Immature natural killer cell (primary cell): ENCODE measurements at regions not wholly inside any gene's neighbourhood (a gene's known extent, or its start where the extent isn't known, plus 50 kb on each side); places are given as distances from the start of the nearest gene placed in this dataset.
"Not testable (repeated sequence)": the region's sequence is repeated elsewhere in the genome, so short reads cannot be mapped to it uniquely, and the experiment has no call there.

Experiments
- DNase-seq, 3 donors: peaks; one replicate each; pipeline ENCODE4 v3.0.0; 2022; ENCODE audit warnings: mixed read lengths in 1 of 3
- H3K27ac Mint-ChIP-seq, 6 donors: one replicate each; pipeline ENCODE4 v1.8.0; 2020; ENCODE audit warnings: mixed read lengths in 6 of 6, mild to moderate bottlenecking in 5 of 6, inconsistent platforms in 4 of 6, moderate library complexity in 3 of 6
- H3K27me3 Mint-ChIP-seq, 3 donors: one replicate each; pipeline ENCODE4 v1.8.0; 2020 to 2021; ENCODE audit warnings: low read depth in 3 of 3, mild to moderate bottlenecking in 3 of 3, mixed read lengths in 3 of 3, moderate library complexity in 3 of 3, inconsistent platforms in 1 of 3
- H3K36me3 Mint-ChIP-seq, 3 donors: one replicate each; pipeline ENCODE4 v1.8.0; 2020; ENCODE audit warnings: mixed read lengths in 3 of 3, inconsistent platforms in 2 of 3, mild to moderate bottlenecking in 2 of 3
- H3K4me1 Mint-ChIP-seq, 2 donors: one replicate each; pipeline ENCODE4 v1.8.0; 2020; ENCODE audit warnings: inconsistent platforms in 2 of 2, mild to moderate bottlenecking in 2 of 2, mixed read lengths in 2 of 2, moderate library complexity in 1 of 2
- H3K4me3 Mint-ChIP-seq, 5 donors: one replicate each; pipeline ENCODE4 v1.8.0; 2020; ENCODE audit warnings: mild to moderate bottlenecking in 5 of 5, mixed read lengths in 5 of 5, inconsistent platforms in 3 of 5, moderate library complexity in 3 of 5
- H3K9me3 Mint-ChIP-seq, 6 donors: one replicate each; pipeline ENCODE4 v1.8.0; 2020; ENCODE audit warnings: mild to moderate bottlenecking in 6 of 6, mixed read lengths in 6 of 6, inconsistent platforms in 4 of 6, moderate library complexity in 3 of 6

GRCh38 chr6:141890661-141891060, 242.1 kb upstream of the GJE1 start:
- Mint-ChIP-seq H3K4me3 (no peak overlapping the region), H3K36me3 (peaks cover 0 to 18% (median 3%) of the 10 kb centered on the region in 3 donors), H3K27ac (no peak overlapping the region), H3K9me3 (peaks cover 7 to 17% (median 14%) of the 10 kb centered on the region in 6 donors), H3K27me3 (peaks cover 0 to 1% (median 0%) of the 10 kb centered on the region in 3 donors), H3K4me1 (no peaks in the 10 kb centered on the region)
- no peak for DNase-seq

- Mint-ChIP-seq H3K9me3 (peaks cover 5 to 34% (median 17%) of the 10 kb centered on the region in 6 donors), H3K27ac (no peak overlapping the region), H3K36me3 (peaks cover 0 to 19% (median 6%) of the 10 kb centered on the region in 3 donors), H3K4me1 (no peaks in the 10 kb centered on the region), H3K27me3 (peaks cover 0 to 1% (median 0%) of the 10 kb centered on the region in 3 donors), H3K4me3 (no peak overlapping the region)
- DNase-seq: no peak
Measured at GRCh38 chr6:141884850-141885249, 247.9 kb upstream of the GJE1 start.

GRCh38 chr6:141878686-141879085, 254.0 kb upstream of the GJE1 start:
- H3K36me3 Mint-ChIP-seq: no peaks in the 10 kb centered on the region
- H3K4me1 Mint-ChIP-seq: no peaks in the 10 kb centered on the region
- no peaks in the 10 kb centered on the region for H3K27me3 Mint-ChIP-seq
- H3K27ac Mint-ChIP-seq: no peak overlapping the region
- DNase-seq: no peak
- peaks cover 0 to 13% (median 7%) of the 10 kb centered on the region in 6 donors for H3K9me3 Mint-ChIP-seq
- no peak overlapping the region for H3K4me3 Mint-ChIP-seq

GRCh38 chr6:141877275-141877983, 255.3 kb upstream of the GJE1 start:
- H3K36me3 Mint-ChIP-seq: peaks cover 0 to 3% (median 2%) of the 10 kb centered on the region in 3 donors

GRCh38 chr6:141874930-141875602, 257.7 kb upstream of the GJE1 start:
- Mint-ChIP-seq H3K4me1 (peaks cover 3 to 5% of the 10 kb centered on the region in 2 donors), H3K27me3 (no peaks in the 10 kb centered on the region), H3K4me3 (no peak overlapping the region), H3K27ac (no peak overlapping the region), H3K9me3 (peaks cover 0 to 8% (median under 1%) of the 10 kb centered on the region in 6 donors), H3K36me3 (peaks cover 0 to 6% (median 5%) of the 10 kb centered on the region in 3 donors)
- DNase-seq: no peak

More at GRCh38 chr6:141877275-141877983, 255.3 kb upstream of the GJE1 start:
- Mint-ChIP-seq H3K4me3 (no peak overlapping the region), H3K4me1 (no peaks in the 10 kb centered on the region), H3K9me3 (peaks cover 0 to 11% (median 3%) of the 10 kb centered on the region in 6 donors), H3K27ac (no peak overlapping the region), H3K27me3 (no peaks in the 10 kb centered on the region)
- no peak for DNase-seq

- not testable (repeated sequence) for H3K4me1 Mint-ChIP-seq, H3K4me3 Mint-ChIP-seq, H3K27ac Mint-ChIP-seq, H3K36me3 Mint-ChIP-seq, H3K9me3 Mint-ChIP-seq, DNase-seq, H3K27me3 Mint-ChIP-seq
Measured at GRCh38 chr6:141869509-141869908, 263.2 kb upstream of the GJE1 start.

GRCh38 chr6:141867767-141868166, 265.0 kb upstream of the GJE1 start:
- peaks cover 0 to 1% (median 0%) of the 10 kb centered on the region in 3 donors for H3K27me3 Mint-ChIP-seq
- H3K36me3 Mint-ChIP-seq: peaks cover 0 to 6% (median 5%) of the 10 kb centered on the region in 3 donors
- H3K27ac Mint-ChIP-seq: no peak overlapping the region
- H3K4me1 Mint-ChIP-seq: peaks cover 4 to 6% of the 10 kb centered on the region in 2 donors
- no peak for DNase-seq
- no peak overlapping the region for H3K4me3 Mint-ChIP-seq
- peaks cover 0 to 8% (median 0%) of the 10 kb centered on the region in 6 donors for H3K9me3 Mint-ChIP-seq

GRCh38 chr6:141866731-141867497, 265.8 kb upstream of the GJE1 start:
- no peak for DNase-seq
- Mint-ChIP-seq H3K9me3 (peaks cover 0 to 5% (median 0%) of the 10 kb centered on the region in 6 donors), H3K4me3 (no peak overlapping the region), H3K4me1 (peaks cover 4 to 6% of the 10 kb centered on the region in 2 donors), H3K27ac (no peak overlapping the region), H3K36me3 (peaks cover 0 to 2% (median 0%) of the 10 kb centered on the region in 3 donors), H3K27me3 (peaks cover 0 to 1% (median 0%) of the 10 kb centered on the region in 3 donors)

- Mint-ChIP-seq H3K4me1 (peaks cover 34% of the 10 kb centered on the region in 2 donors), H3K27me3 (peaks cover 0 to 4% (median 0%) of the 10 kb centered on the region in 3 donors), H3K36me3 (no peaks in the 10 kb centered on the region), H3K9me3 (peaks cover 0 to 7% (median under 1%) of the 10 kb centered on the region in 6 donors), H3K4me3 (no peak overlapping the region), H3K27ac (no peak overlapping the region)
- no peak for DNase-seq
Measured at GRCh38 chr6:141851063-141851462, 281.7 kb upstream of the GJE1 start.

GRCh38 chr6:141848029-141848890, 284.5 kb upstream of the GJE1 start:
- peak; percentile 58 to 67 (median 62) for DNase-seq
- peak overlapping the region; percentile 76 to 91 (median 87) for H3K27ac Mint-ChIP-seq
- H3K4me1 Mint-ChIP-seq: peaks cover 34 to 36% of the 10 kb centered on the region in 2 donors
- H3K4me3 Mint-ChIP-seq: peak overlapping the region; percentile 35 to 75 (median 61)
- H3K36me3 Mint-ChIP-seq: peaks cover 0 to 7% (median 0%) of the 10 kb centered on the region in 3 donors
- H3K27me3 Mint-ChIP-seq: peaks cover 0 to 4% (median 2%) of the 10 kb centered on the region in 3 donors
- H3K9me3 Mint-ChIP-seq: peaks cover 0 to 5% (median under 1%) of the 10 kb centered on the region in 6 donors

- H3K4me3 Mint-ChIP-seq: peak overlapping the region; percentile 34 to 56 (median 44)
- peaks cover 0 to 4% (median 2%) of the 10 kb centered on the region in 3 donors for H3K27me3 Mint-ChIP-seq
- peaks cover 0 to 5% (median 0%) of the 10 kb centered on the region in 6 donors for H3K9me3 Mint-ChIP-seq
- peak overlapping the region; percentile 78 to 91 (median 86) for H3K27ac Mint-ChIP-seq
- DNase-seq: peak in 1 of 3 donors; percentile 7
- H3K36me3 Mint-ChIP-seq: peaks cover 0 to 7% (median 0%) of the 10 kb centered on the region in 3 donors
- H3K4me1 Mint-ChIP-seq: peaks cover 34 to 36% of the 10 kb centered on the region in 2 donors
Measured at GRCh38 chr6:141846639-141847038, 286.1 kb upstream of the GJE1 start.

- no peak for DNase-seq
- Mint-ChIP-seq H3K27me3 (peaks cover 0 to 2% (median 1%) of the 10 kb centered on the region in 3 donors), H3K4me1 (peaks cover 22 to 24% of the 10 kb centered on the region in 2 donors), H3K9me3 (peaks cover 0 to 5% (median 0%) of the 10 kb centered on the region in 6 donors), H3K36me3 (peaks cover 0 to 7% (median 0%) of the 10 kb centered on the region in 3 donors), H3K4me3 (no peak overlapping the region), H3K27ac (no peak overlapping the region)
Measured at GRCh38 chr6:141843178-141843834, 289.4 kb upstream of the GJE1 start.
